ENCODE measurements at regions not wholly inside any gene's neighbourhood (a gene's known extent, or its start where the extent isn't known, plus 50 kb on each side); places are given as distances from the start of the nearest gene placed in this dataset.

GRCh38 chr3:27923349-27924068 lies 201.4 kb upstream of the EOMES start:
- ChIA-PET POLR2A (no interaction called here), CTCF (interaction anchor here (0.6 kb wide), 1 partner anchor 10 kb away, joined by 3 read pairs; no protein-coding TSS in a partner anchor)
- dilution Hi-C loops (cut with MboI; ENCODE audit: extremely low pct_ligation_motif_present, low sequenced_read_pairs) (no loop called here), intact Hi-C loops (cut with micrococcal nuclease) (no loop called here)
- Histone ChIP-seq H3K4me2 (ENCODE audit: insufficient read depth, low read length) (no peak overlapping the region), H3K79me2 (ENCODE audit: control insufficient read depth, insufficient read depth, low read length) (no peaks in the 10 kb centered on the region), H3K9ac (replicated peaks; ENCODE audit: extremely low read depth, insufficient read depth, low read length) (no peak overlapping the region), H3K9me3 (replicated peaks; ENCODE audit: control insufficient read depth, insufficient read depth, low read length) (no peaks in the 10 kb centered on the region), H3K4me3 (replicated peaks in 1 of 3; ENCODE audit: insufficient read depth in 1 of 3, low read depth in 1 of 3, low read length in 3 of 3) (no peak overlapping the region), H3K9me1 (replicated peaks; ENCODE audit: control insufficient read depth, extremely low read depth, insufficient read depth, low read length) (no peaks in the 10 kb centered on the region), H3K27me3 (ENCODE audit: control insufficient read depth in 2 of 2, insufficient read depth in 2 of 2, low read length in 2 of 2) (no peaks in the 10 kb centered on the region), H3K27ac (ENCODE audit: insufficient read depth, low read depth, low read length) (no peak overlapping the region), H3K36me3 (ENCODE audit: control insufficient read depth in 2 of 2, extremely low read depth in 1 of 2, insufficient read depth in 2 of 2, low read length in 2 of 2) (no peaks in the 10 kb centered on the region), H4K20me1 (replicated peaks; ENCODE audit: control insufficient read depth, extremely low read depth, insufficient read depth, low read length) (no peaks in the 10 kb centered on the region), H3K4me1 (ENCODE audit: control insufficient read depth, extremely low read depth, insufficient read depth, low read length) (no peaks in the 10 kb centered on the region), H2AFZ (ENCODE audit: low read depth, low read length) (no peak overlapping the region)
- DNase-seq (ENCODE audit: low read depth, low spot score) (no peak), FAIRE-seq (no peak)
- BruUV-seq (replicated peaks): no TSS peak
- TF ChIP-seq MAX (IDR thresholded peaks at IDR 0.05; ENCODE audit: insufficient read depth, insufficient read length): no peak
- TF ChIP-seq POLR2AphosphoS5 (IDR thresholded peaks at IDR 0.05; ENCODE audit: insufficient read depth, low read depth, low read length): no peak
- TF ChIP-seq EZH2 (IDR thresholded peaks at IDR 0.05; ENCODE audit: borderline replicate concordance, low read depth, low read length, severe bottlenecking): no peak
- no peak for TF ChIP-seq MYC (IDR thresholded peaks at IDR 0.05; ENCODE audit: low read depth, low read length)
- TF ChIP-seq CTCF (IDR thresholded peaks at IDR 0.05; ENCODE audit: extremely low read depth in 1 of 2, insufficient read depth in 1 of 2, low read depth in 1 of 2, low read length in 2 of 2): no peak
- TF ChIP-seq FOS (IDR thresholded peaks at IDR 0.05; ENCODE audit: borderline replicate concordance, insufficient read depth, low read length): no peak
